OCI-LY3 (cell line): ENCODE measurements at regions not wholly inside any gene's neighbourhood (a gene's known extent, or its start where the extent isn't known, plus 50 kb on each side); places are given as distances from the start of the nearest gene placed in this dataset.

Source experiments
- CTCF ChIP-seq: fragments of 200-600, 300-600 bp; sonication (generic); IDR thresholded peaks from 2 replicates; pipeline ENCODE4 v1.5.1; 2014; ENCODE audit warnings: antibody characterized with exemption, low read length, low read depth
- EZH2phosphoT487 ChIP-seq: fragments of 200-600 bp; shearing (Covaris generic); IDR thresholded peaks from 2 replicates; pipeline ENCODE4 v1.6.1; 2018; ENCODE audit warnings: antibody characterized with exemption, mixed run types, low read depth

GRCh38 chr14:54175298-54175942 is 218.8 kb upstream of the BMP4 start:
- TF ChIP-seq CTCF = peak; percentile 90
- no peak for TF ChIP-seq EZH2phosphoT487
